CD8-positive, alpha-beta memory T cell (primary cell): ENCODE measurements at regions not wholly inside any gene's neighbourhood (a gene's known extent, or its start where the extent isn't known, plus 50 kb on each side); places are given as distances from the start of the nearest gene placed in this dataset.
A peak's percentile ranks its signal among the peaks of the same experiment; 100 is the strongest.

Source experiments
- CTCF ChIA-PET: fragments of 350-600 bp; sonication (Branson Sonifier 250); formaldehyde crosslinking; loops from one replicate; lab custom pipeline; 2021; ENCODE audit warnings: antibody characterized with exemption; lab: Charles Lee
- POLR2A ChIA-PET: fragments of 350-600 bp; sonication (Branson Sonifier 250); formaldehyde crosslinking; loops from one replicate; lab custom pipeline; 2021; ENCODE audit warnings: antibody characterized with exemption; lab: Charles Lee
- DNase-seq, 5 donors: peaks; one replicate each; pipeline versions ENCODE4 v3.0.0 to v3.0.0-alpha.2; 2020 to 2022; ENCODE audit warnings: mixed read lengths in 1 of 5
- H3K27ac ChIP-seq: one replicate; pipeline ENCODE4 v1.7.0; 2013; ENCODE audit warnings: low read depth, mild to moderate bottlenecking, low read length, moderate library complexity
- H3K27me3 ChIP-seq: 2 replicates; pipeline ENCODE4 v1.7.0; 2013; ENCODE audit warnings: low read length, mild to moderate bottlenecking; ENCODE audit not compliant: insufficient read depth, poor library complexity, severe bottlenecking
- H3K36me3 ChIP-seq: 2 replicates; pipeline ENCODE4 v1.7.0; 2013; ENCODE audit warnings: mild to moderate bottlenecking, low read length, moderate library complexity; ENCODE audit not compliant: insufficient read depth
- H3K4me1 ChIP-seq: 2 replicates; pipeline ENCODE4 v1.7.0; 2013; ENCODE audit warnings: mild to moderate bottlenecking, low read length, moderate library complexity; ENCODE audit not compliant: insufficient read depth
- H3K4me3 ChIP-seq: 2 replicates; pipeline ENCODE4 v1.7.0; 2013; ENCODE audit warnings: mild to moderate bottlenecking, low read length
- H3K9me3 ChIP-seq: 2 replicates; pipeline ENCODE4 v1.7.0; 2013; ENCODE audit warnings: mild to moderate bottlenecking, low read length
- H3K27ac Mint-ChIP-seq, 8 donors: one replicate each; pipeline ENCODE4 v1.8.0; 2020 to 2021; ENCODE audit warnings: mixed read lengths in 8 of 8, mild to moderate bottlenecking in 6 of 8, inconsistent platforms in 3 of 8, moderate library complexity in 3 of 8
- H3K27me3 Mint-ChIP-seq, 2 donors: one replicate each; pipeline ENCODE4 v1.8.0; 2020 to 2021; ENCODE audit warnings: mixed read lengths in 2 of 2, mild to moderate bottlenecking in 1 of 2, moderate library complexity in 1 of 2
- H3K36me3 Mint-ChIP-seq, 3 donors: one replicate each; pipeline ENCODE4 v1.8.0; 2020 to 2021; ENCODE audit warnings: mixed read lengths in 3 of 3, inconsistent platforms in 1 of 3, mild to moderate bottlenecking in 1 of 3
- H3K4me1 Mint-ChIP-seq, 3 donors: one replicate each; pipeline ENCODE4 v1.8.0; 2020 to 2021; ENCODE audit warnings: mixed read lengths in 3 of 3, inconsistent platforms in 1 of 3, mild to moderate bottlenecking in 1 of 3
- H3K4me3 Mint-ChIP-seq, 7 donors: one replicate each; pipeline ENCODE4 v1.8.0; 2020 to 2021; ENCODE audit warnings: mixed read lengths in 7 of 7, mild to moderate bottlenecking in 6 of 7, moderate library complexity in 4 of 7, inconsistent platforms in 2 of 7
- H3K9me3 Mint-ChIP-seq, 5 donors: one replicate each; pipeline ENCODE4 v1.8.0; 2020 to 2022; ENCODE audit warnings: mixed read lengths in 5 of 5, mild to moderate bottlenecking in 3 of 5, moderate library complexity in 2 of 5, inconsistent platforms in 1 of 5

- Mint-ChIP-seq H3K27ac (no peak overlapping the region), H3K36me3 (no peaks in the 10 kb centered on the region), H3K9me3 (no peaks in the 10 kb centered on the region), H3K27me3 (peaks cover 9 to 31% of the 10 kb centered on the region in 2 donors), H3K4me3 (no peak overlapping the region), H3K4me1 (peaks cover 0 to 6% (median 5%) of the 10 kb centered on the region in 3 donors)
- H3K27me3 ChIP-seq: no peaks in the 10 kb centered on the region
- H3K27ac ChIP-seq: no peak overlapping the region
- ChIA-PET CTCF (no interaction called here), POLR2A (no interaction called here)
- no peak for DNase-seq
- H3K9me3 ChIP-seq: no peaks in the 10 kb centered on the region
- no peak overlapping the region for H3K4me3 ChIP-seq
- H3K36me3 ChIP-seq: no peaks in the 10 kb centered on the region
- peaks cover under 1% of the 10 kb centered on the region for H3K4me1 ChIP-seq
These were observed 307.8 kb downstream of the ENC1 start for GRCh38 chr5:74332682-74333081.

- no peak overlapping the region for H3K4me3 Mint-ChIP-seq
- H3K27ac Mint-ChIP-seq: no peak overlapping the region
- Histone ChIP-seq H3K27me3 (no peaks in the 10 kb centered on the region), H3K36me3 (no peaks in the 10 kb centered on the region), H3K9me3 (no peaks in the 10 kb centered on the region), H3K4me3 (no peak overlapping the region), H3K27ac (no peak overlapping the region), H3K4me1 (peaks cover 7% of the 10 kb centered on the region)
- H3K27me3 Mint-ChIP-seq: peaks cover 7 to 31% of the 10 kb centered on the region in 2 donors
- POLR2A ChIA-PET: no interaction called here
- H3K9me3 Mint-ChIP-seq: no peaks in the 10 kb centered on the region
- no peaks in the 10 kb centered on the region for H3K36me3 Mint-ChIP-seq
- peaks cover 5 to 12% (median 12%) of the 10 kb centered on the region in 3 donors for H3K4me1 Mint-ChIP-seq
- no peak for DNase-seq
- CTCF ChIA-PET: no interaction called here
These were observed 308.5 kb downstream of the ENC1 start for GRCh38 chr5:74332006-74332405.

- ChIA-PET POLR2A (no interaction called here), CTCF (no interaction called here)
- Mint-ChIP-seq H3K36me3 (no peaks in the 10 kb centered on the region), H3K4me1 (peaks cover 15 to 26% (median 23%) of the 10 kb centered on the region in 3 donors), H3K4me3 (no peak overlapping the region), H3K9me3 (no peaks in the 10 kb centered on the region), H3K27me3 (peaks cover 4 to 14% of the 10 kb centered on the region in 2 donors), H3K27ac (no peak overlapping the region)
- Histone ChIP-seq H3K27ac (no peak overlapping the region), H3K4me1 (peaks cover 16% of the 10 kb centered on the region), H3K4me3 (no peak overlapping the region), H3K36me3 (no peaks in the 10 kb centered on the region), H3K9me3 (no peaks in the 10 kb centered on the region), H3K27me3 (no peaks in the 10 kb centered on the region)
- no peak for DNase-seq
These were observed 312.3 kb downstream of the ENC1 start for GRCh38 chr5:74328221-74328630.

GRCh38 chr5:74327339-74327685, 313.2 kb downstream of the ENC1 start:
- ChIA-PET POLR2A (no interaction called here), CTCF (no interaction called here)
- H3K9me3 ChIP-seq: no peaks in the 10 kb centered on the region
- H3K27ac ChIP-seq: no peak overlapping the region
- Mint-ChIP-seq H3K27ac (peak overlapping the region in 7 of 8 donors; percentile 4 to 84 (median 32)), H3K4me3 (peak overlapping the region in 3 of 7 donors; percentile 4 to 37 (median 7)), H3K36me3 (no peaks in the 10 kb centered on the region), H3K27me3 (peaks cover 4 to 11% of the 10 kb centered on the region in 2 donors), H3K9me3 (no peaks in the 10 kb centered on the region), H3K4me1 (peaks cover 15 to 26% (median 23%) of the 10 kb centered on the region in 3 donors)
- H3K4me3 ChIP-seq: no peak overlapping the region
- no peak for DNase-seq
- H3K27me3 ChIP-seq: no peaks in the 10 kb centered on the region
- no peaks in the 10 kb centered on the region for H3K36me3 ChIP-seq
- H3K4me1 ChIP-seq: peaks cover 16% of the 10 kb centered on the region

DNA sequence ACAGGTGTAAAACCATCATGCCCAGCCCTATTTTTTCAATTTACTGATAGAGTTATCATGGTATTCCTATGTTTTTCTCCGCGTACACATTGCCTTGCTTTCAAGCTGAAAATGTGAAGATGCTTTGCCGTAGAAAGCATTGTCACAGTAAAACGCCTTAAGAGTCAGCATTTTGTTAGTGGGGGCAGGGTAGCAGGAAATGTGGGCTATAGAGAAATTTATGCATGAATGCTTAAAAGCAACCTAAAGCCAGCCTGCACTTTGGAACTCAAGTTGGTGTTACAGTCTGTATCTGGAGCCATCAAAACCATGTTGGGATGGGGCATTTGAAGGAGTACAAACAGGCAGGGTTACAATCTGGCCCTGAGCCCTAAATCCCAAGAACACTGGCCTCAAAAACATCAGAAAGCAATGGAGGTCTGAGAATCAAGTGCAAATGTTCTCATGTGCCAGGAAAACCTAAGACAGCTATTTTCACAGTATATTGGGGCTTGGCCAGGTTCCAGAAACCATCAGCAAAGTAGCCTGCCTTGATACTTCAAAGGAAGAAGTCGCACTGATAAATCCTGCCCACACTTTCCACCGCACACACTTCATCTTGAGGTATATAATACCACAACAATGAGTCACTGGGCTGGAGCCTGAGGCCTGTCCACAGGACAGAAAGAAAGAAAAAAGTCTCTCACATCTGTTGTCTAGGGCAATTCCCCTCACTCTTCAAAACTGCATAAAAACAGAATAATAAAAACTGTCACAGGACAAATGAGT, 313.8 kb downstream of the ENC1 start:
- Mint-ChIP-seq H3K27ac (peak overlapping the region in 7 of 8 donors; percentile 4 to 84 (median 40)), H3K9me3 (no peaks in the 10 kb centered on the region), H3K4me1 (peaks cover 15 to 26% (median 23%) of the 10 kb centered on the region in 3 donors), H3K4me3 (peak overlapping the region in 6 of 7 donors; percentile 2 to 76 (median 25)), H3K36me3 (no peaks in the 10 kb centered on the region), H3K27me3 (peaks cover 4 to 14% of the 10 kb centered on the region in 2 donors)
- no peak overlapping the region for H3K4me3 ChIP-seq
- DNase-seq: peak; percentile 17 to 71 (median 44)
- H3K27me3 ChIP-seq: no peaks in the 10 kb centered on the region
- POLR2A ChIA-PET: no interaction called here
- H3K36me3 ChIP-seq: no peaks in the 10 kb centered on the region
- H3K9me3 ChIP-seq: no peaks in the 10 kb centered on the region
- no peak overlapping the region for H3K27ac ChIP-seq
- CTCF ChIA-PET: no interaction called here
- peaks cover 16% of the 10 kb centered on the region for H3K4me1 ChIP-seq

GRCh38 chr5:74325866-74326265, 314.7 kb downstream of the ENC1 start:
- Mint-ChIP-seq H3K9me3 (no peaks in the 10 kb centered on the region), H3K4me3 (no peak overlapping the region), H3K27me3 (peaks cover 4 to 18% of the 10 kb centered on the region in 2 donors), H3K27ac (no peak overlapping the region), H3K36me3 (no peaks in the 10 kb centered on the region), H3K4me1 (peaks cover 15 to 26% (median 23%) of the 10 kb centered on the region in 3 donors)
- POLR2A ChIA-PET: no interaction called here
- CTCF ChIA-PET: no interaction called here
- no peak overlapping the region for H3K4me3 ChIP-seq
- no peaks in the 10 kb centered on the region for H3K9me3 ChIP-seq
- H3K36me3 ChIP-seq: no peaks in the 10 kb centered on the region
- H3K4me1 ChIP-seq: peaks cover 16% of the 10 kb centered on the region
- no peak overlapping the region for H3K27ac ChIP-seq
- DNase-seq: no peak
- H3K27me3 ChIP-seq: no peaks in the 10 kb centered on the region

DNA sequence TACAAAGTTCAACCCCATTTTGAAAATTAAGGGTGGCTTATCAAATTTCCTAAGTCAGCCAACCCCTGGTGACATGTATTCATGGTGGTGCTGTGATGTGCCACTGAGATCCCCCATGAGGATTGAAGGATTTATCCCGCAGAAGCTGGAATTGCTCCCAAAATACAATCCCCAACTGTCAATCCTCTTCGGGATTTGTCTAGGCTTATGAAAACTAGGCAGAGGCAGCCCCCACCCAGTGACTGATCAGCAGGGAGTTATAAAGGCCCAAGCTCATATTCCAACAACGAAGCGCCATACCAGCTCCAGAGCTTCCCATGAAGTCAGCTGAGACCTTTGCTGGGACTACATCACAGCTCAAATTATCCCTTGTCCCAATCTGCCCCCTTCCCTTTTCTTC, 316.0 kb downstream of the ENC1 start:
- H3K36me3 Mint-ChIP-seq: no peaks in the 10 kb centered on the region
- DNase-seq: no peak
- CTCF ChIA-PET: no interaction called here
- peaks cover 15 to 26% (median 23%) of the 10 kb centered on the region in 3 donors for H3K4me1 Mint-ChIP-seq
- peaks cover 16% of the 10 kb centered on the region for H3K4me1 ChIP-seq
- no peaks in the 10 kb centered on the region for H3K36me3 ChIP-seq
- H3K27ac ChIP-seq: no peak overlapping the region
- POLR2A ChIA-PET: no interaction called here
- no peak overlapping the region for H3K27ac Mint-ChIP-seq
- H3K27me3 ChIP-seq: no peaks in the 10 kb centered on the region
- no peak overlapping the region for H3K4me3 Mint-ChIP-seq
- H3K9me3 Mint-ChIP-seq: no peaks in the 10 kb centered on the region
- H3K9me3 ChIP-seq: no peaks in the 10 kb centered on the region
- H3K27me3 Mint-ChIP-seq: peaks cover 4 to 18% of the 10 kb centered on the region in 2 donors
- H3K4me3 ChIP-seq: no peak overlapping the region

DNA sequence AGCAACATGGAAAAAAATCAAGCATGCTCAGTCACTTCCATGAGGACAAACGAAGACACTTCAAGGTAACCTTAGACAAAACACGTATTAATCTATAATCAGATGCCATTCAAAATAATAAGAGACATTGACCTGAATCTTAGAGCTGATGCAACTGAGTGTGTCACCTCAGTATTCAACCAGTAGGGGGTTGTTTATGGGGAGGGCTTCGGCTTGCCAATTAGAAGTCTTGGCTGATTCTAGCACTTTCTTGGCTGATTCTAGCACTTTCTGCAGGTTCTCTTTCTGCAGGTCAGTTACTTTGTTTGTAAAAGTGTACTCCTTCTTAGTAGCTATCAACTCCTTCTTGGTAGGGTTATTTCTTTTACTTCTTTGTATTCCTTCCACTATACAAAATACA, 317.6 kb downstream of the ENC1 start:
- Histone ChIP-seq H3K9me3 (no peaks in the 10 kb centered on the region), H3K4me1 (peaks cover 16% of the 10 kb centered on the region), H3K27me3 (no peaks in the 10 kb centered on the region), H3K36me3 (no peaks in the 10 kb centered on the region), H3K4me3 (no peak overlapping the region), H3K27ac (no peak overlapping the region)
- DNase-seq: no peak
- H3K4me3 Mint-ChIP-seq: no peak overlapping the region
- H3K9me3 Mint-ChIP-seq: no peaks in the 10 kb centered on the region
- no peak overlapping the region for H3K27ac Mint-ChIP-seq
- ChIA-PET POLR2A (no interaction called here), CTCF (no interaction called here)
- peaks cover 15 to 23% (median 20%) of the 10 kb centered on the region in 3 donors for H3K4me1 Mint-ChIP-seq
- H3K36me3 Mint-ChIP-seq: no peaks in the 10 kb centered on the region
- peaks cover 4 to 18% of the 10 kb centered on the region in 2 donors for H3K27me3 Mint-ChIP-seq
